A549 (cell line): ENCODE measurements at regions not wholly inside any gene's neighbourhood (a gene's known extent, or its start where the extent isn't known, plus 50 kb on each side); places are given as distances from the start of the nearest gene placed in this dataset.

Source experiments
- ATAC-seq, 2 experiments: fragments of 200-7000 bp in 1 of 2; fragments of >200 bp in 1 of 2; cut with Nextera tagmentation in 1 of 2; cut with Tn5 transposase in 1 of 2; 3 replicates each; pipeline versions ENCODE4 v1.8.0 to v1.9.1; 2018 to 2020; ENCODE audit warnings: mild to moderate bottlenecking in 1 of 2, moderate library complexity in 1 of 2
- CTCF ChIA-PET: fragments of 300-600 bp; sonication (Branson Sonifier 250); formaldehyde crosslinking; extraction: SDS; loops from one replicate; lab custom pipeline; 2021; ENCODE audit warnings: antibody characterized with exemption, inconsistent platforms; lab: Yijun Ruan, JAX
- POLR2A ChIA-PET: fragments of 350-600 bp; formaldehyde crosslinking; extraction: SDS; loops from one replicate; lab custom pipeline; 2021; ENCODE audit warnings: antibody characterized with exemption, inconsistent platforms; lab: Yijun Ruan, JAX
- DNase-seq, 2 experiments: peaks; one replicate each; pipeline versions ENCODE4 v3.0.0 to v3.0.0-alpha.2; 2011 to 2016; ENCODE audit warnings: low read depth in 1 of 2, low spot score in 1 of 2
- FAIRE-seq: peaks from 2 replicates; lab custom pipeline; 2011; peaks lifted over from hg19 to GRCh38; lab: Jason Lieb, UNC
- H3K27ac ChIP-seq, 2 experiments: fragments of >200 bp; sonication (Bioruptor Twin); formaldehyde crosslinking; 3 replicates each; pipeline ENCODE4 v1.5.1; 2016 to 2017
- H3K4me1 ChIP-seq: fragments of >200 bp; sonication (Bioruptor Twin); formaldehyde crosslinking; 3 replicates; pipeline ENCODE4 v1.6.1; 2016
- H3K4me2 ChIP-seq: fragments of >200 bp; sonication (Bioruptor Twin); formaldehyde crosslinking; 3 replicates; pipeline ENCODE4 v1.6.1; 2016
- H3K4me3 ChIP-seq: fragments of >200 bp; sonication (Bioruptor Twin); formaldehyde crosslinking; 3 replicates; pipeline ENCODE4 v1.5.1; 2016
- H3K9me3 ChIP-seq: fragments of >200 bp; sonication (Bioruptor Twin); formaldehyde crosslinking; 3 replicates; pipeline ENCODE4 v1.6.1; 2016
- ATOH8 ChIP-seq: fragments of 250-450 bp; sonication (Bioruptor Pico); IDR thresholded peaks from 2 replicates; pipeline ENCODE4 v1.5.0; 2020; ENCODE audit warnings: low read depth, mild to moderate bottlenecking, moderate library complexity
- BCL3 ChIP-seq: fragments of >200 bp; sonication (Bioruptor Twin); formaldehyde crosslinking; IDR thresholded peaks from 3 replicates; pipeline ENCODE4 v1.6.1; 2016
- BHLHE40 ChIP-seq: IDR thresholded peaks from 2 replicates; pipeline ENCODE4 v1.6.1; 2012; ENCODE audit warnings: low read depth, low read length, inconsistent platforms
- CBX8 ChIP-seq: fragments of 200-600 bp; sonication (generic); IDR thresholded peaks from 2 replicates; pipeline ENCODE4 v1.6.1; 2016
- CEBPB ChIP-seq, 2 experiments: fragments of >200 bp in 1 of 2; sonication (Bioruptor Twin) in 1 of 2; formaldehyde crosslinking in 1 of 2; IDR thresholded peaks; 2 replicates each; pipeline ENCODE4 v1.6.1; 2012 to 2016
- CHD2 ChIP-seq: fragments of 150-350 bp; IDR thresholded peaks from 2 replicates; pipeline ENCODE4 v1.6.1; 2014; ENCODE audit warnings: low read length; ENCODE audit not compliant: partially characterized antibody
- EHF ChIP-seq: fragments of 250-450 bp; sonication (Bioruptor Pico); IDR thresholded peaks from 2 replicates; pipeline ENCODE4 v1.5.0; 2020; ENCODE audit warnings: mild to moderate bottlenecking
- ESRRA ChIP-seq: fragments of 150-350 bp; IDR thresholded peaks from 2 replicates; pipeline ENCODE4 v1.6.1; 2014; ENCODE audit warnings: mild to moderate bottlenecking, low read length, borderline replicate concordance
- FOSB ChIP-seq: fragments of 250-450 bp; sonication (Bioruptor Pico); IDR thresholded peaks from 2 replicates; pipeline ENCODE4 v1.5.0; 2020; ENCODE audit warnings: mild to moderate bottlenecking, moderate library complexity
- HES2 ChIP-seq: fragments of >200 bp; sonication (Bioruptor Twin); formaldehyde crosslinking; IDR thresholded peaks from 2 replicates; pipeline ENCODE4 v1.6.1; 2016
- HEYL ChIP-seq: fragments of 250-450 bp; sonication (Bioruptor Pico); IDR thresholded peaks from 2 replicates; pipeline ENCODE4 v1.8.0; 2021; ENCODE audit warnings: mild to moderate bottlenecking, moderate library complexity
- HMGXB4 ChIP-seq: fragments of 250-450 bp; sonication (Bioruptor Pico); IDR thresholded peaks from 2 replicates; pipeline ENCODE4 v1.5.0; 2021; ENCODE audit warnings: mild to moderate bottlenecking, moderate library complexity, borderline replicate concordance
- HOXA7 ChIP-seq: fragments of 250-450 bp; sonication (Bioruptor Pico); IDR thresholded peaks from 2 replicates; pipeline ENCODE4 v1.5.0; 2020; ENCODE audit warnings: mild to moderate bottlenecking, moderate library complexity
- JUNB ChIP-seq: fragments of >200 bp; sonication (Bioruptor Twin); formaldehyde crosslinking; IDR thresholded peaks from 2 replicates; pipeline ENCODE4 v1.6.1; 2016
- KDM1A ChIP-seq: fragments of 200-600 bp; sonication (generic); IDR thresholded peaks from 2 replicates; pipeline ENCODE4 v1.6.1; 2016; ENCODE audit warnings: low read depth, mild to moderate bottlenecking
- MAZ ChIP-seq: fragments of 150-350 bp; IDR thresholded peaks from 2 replicates; pipeline ENCODE4 v1.6.1; 2014; ENCODE audit warnings: antibody characterized with exemption, low read depth, low read length, borderline replicate concordance
- MYC ChIP-seq: IDR thresholded peaks from 2 replicates; pipeline ENCODE4 v1.6.1; 2012; ENCODE audit warnings: mild to moderate bottlenecking, inconsistent platforms, low read length, improper control_type of control experiment, borderline replicate concordance
- NFE2L2 ChIP-seq: fragments of 150-350 bp; conservative IDR thresholded peaks from 2 replicates; pipeline ENCODE4 v1.6.1; 2014; ENCODE audit warnings: low read length
- NPAS2 ChIP-seq: fragments of 250-450 bp; sonication (Bioruptor Pico); IDR thresholded peaks from 2 replicates; pipeline ENCODE4 v1.8.0; 2022; ENCODE audit warnings: mild to moderate bottlenecking, moderate library complexity, borderline replicate concordance
- POLR2AphosphoS2 ChIP-seq: conservative IDR thresholded peaks from 2 replicates; pipeline ENCODE4 v1.6.1; 2012; ENCODE audit warnings: low read length, improper control_type of control experiment, inconsistent platforms
- REST ChIP-seq: fragments of 200-600 bp; sonication (generic); IDR thresholded peaks from 2 replicates; pipeline ENCODE4 v1.6.1; 2016; ENCODE audit warnings: antibody characterized with exemption, mild to moderate bottlenecking, moderate library complexity
- RNF2 ChIP-seq: fragments of 200-600 bp; sonication (generic); IDR thresholded peaks from 2 replicates; pipeline ENCODE4 v1.6.1; 2016; ENCODE audit warnings: low read depth, mild to moderate bottlenecking, antibody characterized with exemption, moderate library complexity, borderline replicate concordance
- TFCP2L1 ChIP-seq: fragments of 250-450 bp; sonication (Bioruptor Pico); IDR thresholded peaks from 2 replicates; pipeline ENCODE4 v1.5.0; 2021; ENCODE audit warnings: mild to moderate bottlenecking
- TP53 ChIP-seq: fragments of 250-450 bp; sonication (Bioruptor Pico); IDR thresholded peaks from 2 replicates; pipeline ENCODE4 v1.5.0; 2021; ENCODE audit warnings: mild to moderate bottlenecking, moderate library complexity
- USF2 ChIP-seq: fragments of 450-650 bp; IDR thresholded peaks from 2 replicates; pipeline ENCODE4 v1.6.1; 2014; ENCODE audit warnings: antibody characterized with exemption
- ZC3H11A ChIP-seq: fragments of 450-650 bp; IDR thresholded peaks from 2 replicates; pipeline ENCODE4 v1.6.1; 2014; ENCODE audit warnings: antibody characterized with exemption, mild to moderate bottlenecking
- ZNF302 ChIP-seq: fragments of 250-450 bp; sonication (Bioruptor Pico); IDR thresholded peaks from 2 replicates; pipeline ENCODE4 v1.9.0; 2021; ENCODE audit warnings: inconsistent platforms, mild to moderate bottlenecking, moderate library complexity
- WGBS: methylation state at CpG from one replicate; pipeline ENCODE4 v1.1.6; 2017; ENCODE audit errors: missing lambda C conversion rate; 5-methylcytosine and 5-hydroxymethylcytosine counted together

GRCh38 chr21:19781881-19782652 is 1216.1 kb upstream of the NCAM2 start:
- FAIRE-seq (no peak), DNase-seq (no peak), ATAC-seq (no peak)
- no peak for TF ChIP-seq ESRRA
- no peak for TF ChIP-seq BCL3
- TF ChIP-seq MAZ = no peak
- no peak for TF ChIP-seq KDM1A
- no peak for TF ChIP-seq HOXA7 (CRISPR knock-in tag)
- TF ChIP-seq NFE2L2 = no peak
- TF ChIP-seq ZC3H11A = no peak
- Histone ChIP-seq H3K4me1 (no peaks in the 10 kb centered on the region), H3K27ac (no peak overlapping the region), H3K4me3 (no peak overlapping the region), H3K4me2 (no peak overlapping the region), H3K9me3 (no peaks in the 10 kb centered on the region)
- ChIA-PET POLR2A (no interaction called here), CTCF (no interaction called here)
- 14% methylated on average over 4 of the region's 7 CpGs for WGBS

GRCh38 chr21:19785941-19786340 is 1212.3 kb upstream of the NCAM2 start:
- CTCF ChIA-PET = no interaction called here

GRCh38 chr21:19792004-19792403 is 1206.2 kb upstream of the NCAM2 start:
- Histone ChIP-seq H3K9me3 (no peaks in the 10 kb centered on the region), H3K27ac (no peak overlapping the region), H3K4me1 (no peaks in the 10 kb centered on the region), H3K4me2 (no peak overlapping the region), H3K4me3 (no peak overlapping the region)
- 51% methylated on average over 4 of the region's 4 CpGs for WGBS
- CTCF ChIA-PET = no interaction called here
- POLR2A ChIA-PET = no interaction called here
- ATAC-seq = no peak
- DNase-seq = no peak
- FAIRE-seq = no peak
- no peak for TF ChIP-seq CEBPB (IDR thresholded peaks at IDR 0.05)
- no peak for TF ChIP-seq CHD2
- no peak for TF ChIP-seq TFCP2L1
- no peak for TF ChIP-seq REST
- no peak for TF ChIP-seq TP53 (CRISPR knock-in tag)
- TF ChIP-seq HEYL (CRISPR knock-in tag) = no peak
- TF ChIP-seq RNF2 = no peak
- no peak for TF ChIP-seq NPAS2
- no peak for TF ChIP-seq HMGXB4
- TF ChIP-seq ESRRA = no peak

More at GRCh38 chr21:19785941-19786340, 1212.3 kb upstream of the NCAM2 start:
- H3K9me3 ChIP-seq = no peaks in the 10 kb centered on the region
- H3K4me1 ChIP-seq = no peaks in the 10 kb centered on the region
- WGBS = 26% methylated on average over 3 of the region's 3 CpGs
- ATAC-seq = no peak
- DNase-seq = no peak
- POLR2A ChIA-PET = no interaction called here
- TF ChIP-seq RNF2 = no peak
- TF ChIP-seq KDM1A = no peak
- TF ChIP-seq CBX8 = no peak
- TF ChIP-seq JUNB = no peak
- TF ChIP-seq ZC3H11A = no peak
- TF ChIP-seq EHF (CRISPR knock-in tag) = no peak
- TF ChIP-seq HES2 = no peak
- TF ChIP-seq MYC = no peak
- no peak for TF ChIP-seq ZNF302 (CRISPR knock-in tag)
- TF ChIP-seq ATOH8 (CRISPR knock-in tag) = no peak
- TF ChIP-seq BHLHE40 = no peak
- TF ChIP-seq POLR2AphosphoS2 = no peak
- no peak for TF ChIP-seq USF2
- no peak for TF ChIP-seq FOSB (CRISPR knock-in tag)
- no peak for TF ChIP-seq TFCP2L1
- no peak overlapping the region for H3K4me2 ChIP-seq
- H3K27ac ChIP-seq = no peak overlapping the region
- FAIRE-seq = no peak
- H3K4me3 ChIP-seq = no peak overlapping the region
